GM21390 (cell line): ENCODE measurements at regions not wholly inside any gene's neighbourhood (a gene's known extent, or its start where the extent isn't known, plus 50 kb on each side); places are given as distances from the start of the nearest gene placed in this dataset.

ENCODE experiments used
- ATAC-seq: cut with Tn5 transposase; IDR thresholded peaks from one replicate; pipeline ENCODE4 v1.9.1; 2021; ENCODE audit not compliant: unreplicated experiment

GRCh38 chr9:116094846-116095245, 58.7 kb upstream of the PAPPA start:
- no peak for ATAC-seq

GRCh38 chr9:116095403-116095802, 58.2 kb upstream of the PAPPA start:
- no peak for ATAC-seq

GRCh38 chr9:116096046-116096445, 57.5 kb upstream of the PAPPA start:
- ATAC-seq: no peak

- no peak for ATAC-seq
These were observed 56.7 kb upstream of the PAPPA start for GRCh38 chr9:116096853-116097252.

- ATAC-seq: no peak
These were observed 55.1 kb upstream of the PAPPA start for GRCh38 chr9:116098476-116098875.

GRCh38 chr9:116099821-116100220, 53.8 kb upstream of the PAPPA start:
- ATAC-seq: no peak

GRCh38 chr9:116100711-116101121, 52.9 kb upstream of the PAPPA start:
- ATAC-seq: no peak

GRCh38 chr9:116101516-116101915, 52.1 kb upstream of the PAPPA start:
- no peak for ATAC-seq

- ATAC-seq: no peak
These were observed 51.0 kb upstream of the PAPPA start for GRCh38 chr9:116102596-116102995.
